Activated naive CD8-positive, alpha-beta T cell treated with anti-CD3 and anti-CD28 coated beads for 36 hours (primary cell): ENCODE measurements at regions not wholly inside any gene's neighbourhood (a gene's known extent, or its start where the extent isn't known, plus 50 kb on each side); places are given as distances from the start of the nearest gene placed in this dataset.

Source experiments
- DNase-seq: peaks from one replicate; pipeline ENCODE4 v3.0.0; 2021
- H3K27ac Mint-ChIP-seq: one replicate; pipeline ENCODE4 v1.8.0; 2022; ENCODE audit warnings: mild to moderate bottlenecking, moderate library complexity, mixed read lengths
- H3K27me3 Mint-ChIP-seq: one replicate; pipeline ENCODE4 v1.8.0; 2022; ENCODE audit warnings: mild to moderate bottlenecking, mixed read lengths
- H3K36me3 Mint-ChIP-seq: one replicate; pipeline ENCODE4 v1.8.0; 2021; ENCODE audit warnings: mild to moderate bottlenecking, mixed read lengths
- H3K4me1 Mint-ChIP-seq: one replicate; pipeline ENCODE4 v1.8.0; 2021; ENCODE audit warnings: mixed read lengths
- H3K4me3 Mint-ChIP-seq: one replicate; pipeline ENCODE4 v1.8.0; 2022; ENCODE audit warnings: mild to moderate bottlenecking, moderate library complexity, mixed read lengths
- H3K9me3 Mint-ChIP-seq: one replicate; pipeline ENCODE4 v1.8.0; 2022; ENCODE audit warnings: mixed read lengths

DNA sequence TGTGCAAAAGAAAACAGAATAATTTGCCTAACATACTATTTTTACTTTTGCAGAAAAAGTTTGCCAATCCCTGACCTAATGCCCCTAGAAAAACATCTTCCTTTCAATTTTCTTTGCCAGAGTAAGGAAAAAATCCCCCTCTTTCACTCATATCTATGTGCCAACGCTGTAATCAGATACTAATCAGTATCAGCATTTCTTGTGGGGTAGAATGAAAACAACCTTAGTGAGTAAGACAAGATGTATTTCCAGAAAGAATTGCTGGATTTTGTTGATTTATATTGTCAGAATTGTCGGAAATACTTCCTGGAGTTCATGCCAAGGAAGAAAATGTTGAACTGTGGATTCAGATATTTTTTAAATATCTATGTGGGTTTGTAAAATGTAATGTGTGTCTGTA is 1893.8 kb downstream of the NCAM2 start:
- DNase-seq, result no peak
- Mint-ChIP-seq H3K4me1 (no peaks in the 10 kb centered on the region), H3K9me3 (no peaks in the 10 kb centered on the region), H3K27me3 (no peaks in the 10 kb centered on the region), H3K36me3 (no peaks in the 10 kb centered on the region), H3K27ac (no peak overlapping the region), H3K4me3 (no peak overlapping the region)

DNA sequence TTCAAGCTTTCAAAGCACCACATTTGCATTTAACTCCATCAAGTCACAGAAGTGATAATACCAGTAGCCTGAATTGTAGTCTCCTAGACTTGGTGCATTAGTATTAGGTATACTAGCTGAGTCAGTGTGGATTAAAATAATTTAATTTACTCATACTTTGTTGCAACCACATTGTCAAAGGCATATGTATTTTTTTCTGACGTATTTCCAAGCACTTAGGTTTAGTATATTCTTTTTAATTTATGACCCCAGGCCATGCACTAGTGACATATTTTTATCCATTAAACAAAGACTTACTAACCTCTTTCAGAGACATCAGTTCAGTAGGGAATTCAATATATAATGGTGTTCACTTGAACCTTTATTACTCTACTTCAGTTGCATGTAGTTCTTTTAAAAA is 1894.5 kb downstream of the NCAM2 start:
- no peak overlapping the region for H3K4me3 Mint-ChIP-seq
- H3K27me3 Mint-ChIP-seq, result no peaks in the 10 kb centered on the region
- no peaks in the 10 kb centered on the region for H3K4me1 Mint-ChIP-seq
- DNase-seq, result no peak
- no peak overlapping the region for H3K27ac Mint-ChIP-seq
- H3K9me3 Mint-ChIP-seq, result no peaks in the 10 kb centered on the region
- no peaks in the 10 kb centered on the region for H3K36me3 Mint-ChIP-seq

DNA sequence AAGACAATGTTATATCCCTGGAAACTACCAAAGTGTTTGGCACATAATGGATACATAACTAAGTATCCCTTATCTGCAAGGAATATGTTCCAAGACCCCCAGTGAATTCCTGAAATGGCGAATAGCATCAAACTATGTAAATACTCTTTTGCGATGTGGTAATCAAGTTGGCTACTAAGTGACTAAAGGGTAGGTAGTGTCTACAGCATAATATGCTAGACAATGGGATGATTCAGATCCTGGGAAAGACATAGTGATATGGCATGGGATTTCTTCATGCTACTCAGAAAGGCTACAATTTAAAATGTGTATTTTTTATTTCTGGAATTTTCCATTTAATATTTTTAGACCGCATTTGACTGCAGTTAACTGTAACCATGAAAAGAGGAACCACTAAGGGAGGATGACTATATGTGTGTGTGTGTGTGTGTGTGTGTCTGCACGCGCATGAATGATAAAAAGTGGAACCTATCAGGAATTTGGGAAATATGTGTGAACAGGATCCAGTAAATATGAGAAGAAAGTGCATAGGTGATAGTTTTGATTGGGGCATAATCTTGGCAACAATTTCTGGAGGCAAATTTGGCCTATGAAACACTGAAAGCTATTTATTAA is 1899.9 kb downstream of the NCAM2 start:
- H3K4me3 Mint-ChIP-seq, result no peak overlapping the region
- H3K36me3 Mint-ChIP-seq, result no peaks in the 10 kb centered on the region
- no peak overlapping the region for H3K27ac Mint-ChIP-seq
- DNase-seq, result no peak
- H3K27me3 Mint-ChIP-seq, result no peaks in the 10 kb centered on the region
- no peaks in the 10 kb centered on the region for H3K4me1 Mint-ChIP-seq
- no peaks in the 10 kb centered on the region for H3K9me3 Mint-ChIP-seq

DNA sequence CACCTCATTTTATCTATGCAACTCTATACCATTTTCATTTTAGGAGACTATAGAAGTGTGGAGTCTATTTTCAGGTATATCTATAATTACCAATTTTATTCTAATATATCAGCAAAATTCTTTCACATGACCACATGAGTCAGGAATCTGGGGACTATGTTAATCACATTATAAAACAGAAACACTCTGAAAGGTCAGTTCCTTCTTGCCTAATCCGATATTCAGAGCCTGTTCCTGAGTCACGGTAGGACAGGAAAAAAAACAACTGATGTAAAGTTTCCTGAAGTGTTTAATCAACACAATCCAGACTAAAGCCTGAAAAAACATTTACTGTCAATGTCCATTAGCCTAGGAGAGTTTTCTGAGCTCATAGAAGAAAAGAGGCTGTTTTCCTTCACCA is 1902.3 kb downstream of the NCAM2 start:
- Mint-ChIP-seq H3K27ac (no peak overlapping the region), H3K4me3 (no peak overlapping the region), H3K9me3 (no peaks in the 10 kb centered on the region), H3K4me1 (no peaks in the 10 kb centered on the region), H3K36me3 (no peaks in the 10 kb centered on the region), H3K27me3 (no peaks in the 10 kb centered on the region)
- DNase-seq, result no peak

DNA sequence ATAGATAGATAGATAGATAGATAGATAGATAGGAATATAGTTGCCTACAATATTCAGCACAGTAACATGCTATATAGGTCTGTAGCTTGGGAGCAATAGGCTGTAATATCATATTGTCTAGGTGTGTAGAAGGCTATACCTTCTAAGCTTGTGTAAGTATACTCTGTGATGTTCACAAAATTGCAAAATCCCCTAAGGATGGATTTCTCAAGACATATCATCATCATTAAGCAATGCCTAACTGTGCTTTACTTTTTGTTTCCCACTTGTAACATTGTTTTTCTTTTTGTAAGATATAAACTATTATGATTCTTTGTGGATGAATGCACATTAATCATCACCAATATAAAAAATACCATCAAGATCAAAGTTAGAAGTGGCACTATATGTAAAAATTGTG is 1905.6 kb downstream of the NCAM2 start:
- no peaks in the 10 kb centered on the region for H3K27me3 Mint-ChIP-seq
- no peak overlapping the region for H3K4me3 Mint-ChIP-seq
- DNase-seq, result no peak
- no peaks in the 10 kb centered on the region for H3K4me1 Mint-ChIP-seq
- H3K36me3 Mint-ChIP-seq, result no peaks in the 10 kb centered on the region
- H3K27ac Mint-ChIP-seq, result no peak overlapping the region
- no peaks in the 10 kb centered on the region for H3K9me3 Mint-ChIP-seq

DNA sequence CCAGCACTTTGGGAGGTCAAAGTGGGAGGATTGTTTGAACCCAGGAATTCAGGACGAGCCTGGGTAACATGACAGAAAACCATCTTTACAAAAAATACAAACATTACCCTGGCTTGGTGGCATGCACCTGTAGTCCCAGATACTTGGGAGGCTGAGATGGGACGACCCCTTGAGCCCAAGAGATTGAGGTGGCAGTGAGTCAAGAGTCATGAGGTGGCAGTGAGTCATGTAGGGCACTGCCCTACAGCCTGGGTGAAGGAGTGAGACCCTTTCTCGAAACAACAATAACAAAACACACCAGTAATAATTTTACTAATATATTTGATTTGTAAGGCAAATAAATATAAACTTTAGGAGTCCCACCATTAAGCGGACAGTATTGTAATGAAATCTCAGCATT is 1906.2 kb downstream of the NCAM2 start:
- H3K27me3 Mint-ChIP-seq, result no peaks in the 10 kb centered on the region
- no peak overlapping the region for H3K4me3 Mint-ChIP-seq
- no peak for DNase-seq
- H3K4me1 Mint-ChIP-seq, result no peaks in the 10 kb centered on the region
- no peak overlapping the region for H3K27ac Mint-ChIP-seq
- no peaks in the 10 kb centered on the region for H3K9me3 Mint-ChIP-seq
- H3K36me3 Mint-ChIP-seq, result no peaks in the 10 kb centered on the region

DNA sequence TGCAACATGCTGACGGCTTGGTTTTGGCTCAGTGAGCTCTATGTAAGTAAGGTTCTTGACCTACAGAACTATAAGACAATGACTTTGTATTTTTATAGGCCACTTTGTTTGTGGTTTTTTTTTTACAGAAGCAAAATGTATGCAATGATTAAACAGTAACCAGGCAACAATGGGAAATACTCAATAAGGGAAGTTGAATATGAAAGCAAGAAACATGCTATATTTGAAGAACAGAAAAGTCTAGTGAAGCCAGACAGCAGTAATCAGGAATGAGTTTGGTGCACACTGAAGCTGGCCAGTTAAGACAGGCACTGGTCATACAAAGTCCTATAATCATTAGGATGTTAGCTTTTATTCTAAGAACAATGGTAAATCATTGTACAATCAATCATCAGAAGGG is 1926.8 kb downstream of the NCAM2 start:
- DNase-seq, result no peak
- Mint-ChIP-seq H3K27ac (no peak overlapping the region), H3K9me3 (peaks cover 4% of the 10 kb centered on the region), H3K36me3 (no peaks in the 10 kb centered on the region), H3K4me3 (no peak overlapping the region), H3K4me1 (no peaks in the 10 kb centered on the region), H3K27me3 (no peaks in the 10 kb centered on the region)

DNA sequence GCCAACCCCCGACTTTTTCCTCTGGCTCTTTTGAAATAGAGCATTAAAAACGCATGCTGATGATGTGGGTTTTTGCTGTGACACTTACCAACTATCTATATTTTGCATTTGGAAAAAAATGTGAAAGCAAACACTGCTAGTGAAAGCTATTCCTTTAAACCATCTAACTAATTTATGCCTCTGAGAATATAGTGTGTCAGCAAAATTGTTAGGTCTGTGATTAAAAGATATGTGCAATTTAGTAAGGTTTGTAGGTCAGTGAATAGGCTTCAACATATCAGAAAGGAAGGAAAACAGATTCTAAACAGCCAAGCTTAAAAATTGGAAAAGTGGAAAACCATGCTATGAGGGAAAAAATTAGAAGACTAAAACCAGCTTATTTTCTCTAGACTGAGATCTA is 1929.3 kb downstream of the NCAM2 start:
- H3K36me3 Mint-ChIP-seq, result no peaks in the 10 kb centered on the region
- no peak for DNase-seq
- no peaks in the 10 kb centered on the region for H3K27me3 Mint-ChIP-seq
- no peak overlapping the region for H3K4me3 Mint-ChIP-seq
- H3K9me3 Mint-ChIP-seq, result no peaks in the 10 kb centered on the region
- H3K27ac Mint-ChIP-seq, result no peak overlapping the region
- no peaks in the 10 kb centered on the region for H3K4me1 Mint-ChIP-seq

DNA sequence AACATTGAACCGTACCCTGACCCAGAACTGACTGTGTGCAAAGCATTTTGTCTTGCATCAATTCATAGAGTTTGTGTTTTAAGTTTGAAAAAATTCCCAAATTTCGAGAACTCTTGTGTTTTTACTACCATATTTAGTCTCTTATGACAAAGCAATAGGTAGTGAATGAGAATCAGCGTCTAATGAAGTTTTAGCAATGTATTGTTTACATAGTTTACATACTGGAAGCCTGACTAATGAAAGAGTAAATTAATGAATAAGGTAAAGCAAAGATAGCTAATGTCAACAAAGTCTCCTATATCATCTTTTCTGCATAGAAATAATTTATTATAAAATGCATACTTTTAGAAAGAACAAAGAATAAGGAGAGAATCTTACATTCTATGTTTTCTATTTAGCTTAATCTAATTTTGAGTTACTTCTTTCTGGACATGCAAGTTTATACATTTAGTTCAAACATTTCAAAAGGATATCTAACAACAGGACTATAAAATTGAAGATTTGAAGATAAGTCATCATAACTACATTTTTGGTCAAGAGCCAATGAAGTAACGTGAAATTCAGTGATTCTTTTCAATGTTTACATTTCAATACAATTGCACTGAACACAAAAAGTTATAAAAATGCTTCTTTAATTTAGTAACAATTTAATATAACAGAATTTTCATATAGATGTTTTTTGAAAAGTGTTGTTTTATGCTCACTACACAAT is 1943.7 kb downstream of the NCAM2 start:
- Mint-ChIP-seq H3K27ac (no peak overlapping the region), H3K4me3 (no peak overlapping the region)

DNA sequence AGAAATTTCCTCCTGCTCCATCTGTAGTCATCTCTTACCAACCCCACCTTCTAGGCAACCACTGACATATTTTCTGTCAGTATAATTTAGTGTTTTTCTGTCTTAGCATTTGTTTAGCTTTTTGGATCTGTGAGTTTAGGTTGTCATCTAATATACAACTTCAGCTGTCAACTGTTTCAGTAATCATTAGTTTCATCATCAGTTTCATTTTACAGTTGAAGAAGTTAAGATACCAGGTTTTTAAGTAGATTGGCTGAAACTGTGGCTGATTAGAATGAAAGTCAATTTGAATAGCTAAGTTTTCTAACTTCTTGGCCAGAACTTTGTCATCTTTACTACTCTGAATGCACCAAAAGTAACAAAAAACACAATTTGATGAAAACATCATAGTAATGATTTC is 1957.3 kb downstream of the NCAM2 start:
- Mint-ChIP-seq H3K27ac (no peak overlapping the region), H3K36me3 (no peaks in the 10 kb centered on the region), H3K9me3 (no peaks in the 10 kb centered on the region), H3K4me3 (no peak overlapping the region), H3K27me3 (no peaks in the 10 kb centered on the region), H3K4me1 (no peaks in the 10 kb centered on the region)
- no peak for DNase-seq

More for the DNA sequence above, 1943.7 kb downstream of the NCAM2 start:
- no peak for DNase-seq
- Mint-ChIP-seq H3K9me3 (no peaks in the 10 kb centered on the region), H3K36me3 (no peaks in the 10 kb centered on the region), H3K27me3 (no peaks in the 10 kb centered on the region), H3K4me1 (no peaks in the 10 kb centered on the region)

DNA sequence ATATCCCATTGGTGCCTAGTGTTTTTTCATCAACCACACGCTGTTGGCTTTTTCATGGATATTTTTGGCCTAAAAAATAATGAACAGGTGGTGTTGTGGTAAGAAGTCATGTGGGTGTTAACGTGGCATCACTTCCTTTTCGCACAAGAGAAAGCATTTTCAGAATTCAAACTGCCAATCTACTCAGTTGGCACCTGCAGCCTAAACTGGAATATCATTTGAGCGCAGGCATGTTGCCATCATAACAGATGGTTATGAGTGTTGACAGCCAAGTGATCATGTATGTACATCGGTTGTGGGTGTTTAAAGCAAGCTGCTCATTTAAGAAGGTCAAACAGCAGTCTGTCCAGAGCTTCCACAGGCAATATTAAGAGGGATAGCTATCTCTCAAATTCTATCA is 1963.0 kb downstream of the NCAM2 start:
- Mint-ChIP-seq H3K4me1 (no peaks in the 10 kb centered on the region), H3K36me3 (no peaks in the 10 kb centered on the region), H3K27me3 (no peaks in the 10 kb centered on the region), H3K9me3 (no peaks in the 10 kb centered on the region), H3K27ac (no peak overlapping the region), H3K4me3 (no peak overlapping the region)
- no peak for DNase-seq

DNA sequence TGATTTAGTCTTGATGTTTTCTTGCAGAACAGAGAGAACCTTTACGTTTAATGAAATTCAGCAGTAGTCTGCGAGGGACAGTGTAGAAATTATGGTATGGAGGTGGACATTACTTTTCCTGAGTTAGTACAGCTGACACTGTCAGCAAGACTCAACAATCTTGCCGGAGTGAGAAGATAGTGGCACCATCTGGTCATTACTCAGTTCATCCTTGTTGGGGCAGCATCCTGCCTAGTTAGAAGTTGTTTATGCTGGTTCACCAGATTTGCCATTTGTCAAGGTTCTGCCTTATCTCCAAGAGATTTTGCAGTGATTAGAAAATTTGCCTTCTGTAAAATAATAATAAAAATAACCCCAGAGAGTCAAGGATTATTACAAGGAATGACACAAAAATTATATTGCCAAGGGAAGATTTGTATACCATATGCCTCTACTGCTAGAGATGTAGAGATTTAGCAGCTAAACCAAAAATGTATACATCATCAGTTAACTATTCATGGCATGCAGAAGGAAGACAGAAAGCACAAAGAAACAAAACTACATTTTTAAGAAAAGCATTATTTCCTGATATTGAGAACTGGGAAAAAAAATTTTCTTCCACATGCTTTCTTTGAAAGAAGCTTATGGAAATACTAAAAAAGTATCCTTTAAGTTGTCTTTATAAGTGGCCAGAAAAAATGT is 1967.4 kb downstream of the NCAM2 start:
- Mint-ChIP-seq H3K27ac (no peak overlapping the region), H3K4me3 (no peak overlapping the region), H3K4me1 (no peaks in the 10 kb centered on the region), H3K36me3 (no peaks in the 10 kb centered on the region), H3K27me3 (no peaks in the 10 kb centered on the region), H3K9me3 (no peaks in the 10 kb centered on the region)
- DNase-seq, result no peak

DNA sequence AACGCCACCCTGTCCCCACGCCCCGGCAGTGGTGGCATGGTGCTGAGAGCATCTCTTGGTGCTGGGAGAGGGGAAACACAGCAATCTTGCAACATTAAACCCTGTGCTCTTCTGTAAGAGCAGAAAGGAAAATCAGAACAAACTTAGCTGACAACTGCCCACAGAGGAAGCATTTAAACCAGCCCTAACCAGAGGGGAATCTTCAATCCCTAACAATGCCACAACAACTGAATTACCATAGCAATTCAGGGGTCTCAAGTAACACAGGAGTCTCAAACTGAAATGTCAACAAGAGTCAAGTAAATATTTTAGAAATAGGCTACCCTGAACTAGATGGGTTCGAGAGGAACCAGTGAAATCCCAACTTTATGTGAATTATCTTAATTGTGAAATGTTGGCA is 1983.6 kb downstream of the NCAM2 start:
- H3K9me3 Mint-ChIP-seq, result no peaks in the 10 kb centered on the region
- no peaks in the 10 kb centered on the region for H3K36me3 Mint-ChIP-seq
- no peaks in the 10 kb centered on the region for H3K27me3 Mint-ChIP-seq
- H3K4me1 Mint-ChIP-seq, result no peaks in the 10 kb centered on the region
- H3K4me3 Mint-ChIP-seq, result no peak overlapping the region
- DNase-seq, result no peak
- H3K27ac Mint-ChIP-seq, result no peak overlapping the region

DNA sequence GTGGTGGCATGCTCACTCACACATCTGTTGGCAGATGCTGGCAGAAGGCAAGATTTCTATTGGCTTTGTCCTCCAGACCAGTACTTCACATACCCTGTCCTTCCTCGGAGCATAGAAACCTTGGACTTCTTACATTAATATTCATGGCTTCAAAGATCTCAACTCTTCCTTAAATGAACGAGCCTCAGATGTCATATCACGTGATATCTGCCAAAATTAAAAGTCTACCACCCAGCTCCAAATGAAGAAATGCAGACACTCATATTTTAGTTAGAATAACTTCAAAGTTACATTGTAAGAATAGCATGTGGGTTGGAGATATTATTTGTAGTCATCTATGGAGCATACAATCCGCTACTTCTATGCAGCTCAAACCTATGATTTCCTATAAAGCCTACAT is 1994.9 kb downstream of the NCAM2 start:
- H3K4me3 Mint-ChIP-seq, result no peak overlapping the region
- H3K27ac Mint-ChIP-seq, result no peak overlapping the region
- H3K9me3 Mint-ChIP-seq, result peaks cover 5% of the 10 kb centered on the region

DNA sequence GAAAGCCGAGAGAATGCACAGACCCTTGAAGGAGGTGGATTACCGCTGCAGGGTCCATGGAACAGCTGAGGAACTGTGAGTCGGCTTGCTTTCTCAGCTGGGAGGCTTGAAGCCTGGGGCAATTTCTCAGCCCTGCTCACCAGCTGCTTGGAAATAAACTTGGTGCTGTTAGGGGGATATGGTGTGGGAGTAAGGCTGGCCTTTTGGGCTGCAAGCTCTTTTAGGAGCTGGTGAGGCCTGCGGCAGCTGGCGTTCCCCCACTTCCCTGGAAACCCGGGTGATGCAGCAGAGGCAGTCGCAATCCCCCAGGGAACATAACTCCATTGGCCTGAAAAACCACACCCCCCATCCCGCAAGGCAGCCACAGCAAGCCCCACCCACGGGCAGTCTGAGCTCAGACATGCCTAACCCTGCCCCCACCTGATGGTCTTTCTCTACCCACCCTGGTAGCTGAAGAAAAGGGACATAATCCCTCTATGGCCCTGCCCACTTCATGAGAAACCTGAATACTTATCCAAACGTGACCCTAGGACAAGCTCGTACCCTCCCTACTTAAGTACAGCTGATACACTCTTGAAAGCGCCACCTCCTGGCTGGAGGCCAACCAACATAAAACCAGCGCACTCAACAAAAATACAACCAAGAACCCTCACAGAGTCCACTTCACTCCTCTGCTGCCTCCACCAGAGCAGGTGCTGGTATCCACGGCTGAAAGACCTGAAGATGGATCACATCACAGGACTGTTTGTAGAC is 1995.8 kb downstream of the NCAM2 start:
- H3K27me3 Mint-ChIP-seq, result no peaks in the 10 kb centered on the region
- DNase-seq, result no peak
- H3K9me3 Mint-ChIP-seq, result peaks cover 5% of the 10 kb centered on the region
- no peak overlapping the region for H3K4me3 Mint-ChIP-seq
- H3K36me3 Mint-ChIP-seq, result no peaks in the 10 kb centered on the region
- H3K27ac Mint-ChIP-seq, result no peak overlapping the region
- H3K4me1 Mint-ChIP-seq, result no peaks in the 10 kb centered on the region

More for the DNA sequence above, 1994.9 kb downstream of the NCAM2 start:
- no peaks in the 10 kb centered on the region for H3K36me3 Mint-ChIP-seq
- no peak for DNase-seq
- H3K27me3 Mint-ChIP-seq, result no peaks in the 10 kb centered on the region
- no peaks in the 10 kb centered on the region for H3K4me1 Mint-ChIP-seq
